NCI-H345 (cell line): ENCODE measurements at regions not wholly inside any gene's neighbourhood (a gene's known extent, or its start where the extent isn't known, plus 50 kb on each side); places are given as distances from the start of the nearest gene placed in this dataset.

Source experiments
- DNase-seq: peaks from one replicate; lab custom pipeline; 2025; lab: John Stamatoyannopoulos, UW

DNA sequence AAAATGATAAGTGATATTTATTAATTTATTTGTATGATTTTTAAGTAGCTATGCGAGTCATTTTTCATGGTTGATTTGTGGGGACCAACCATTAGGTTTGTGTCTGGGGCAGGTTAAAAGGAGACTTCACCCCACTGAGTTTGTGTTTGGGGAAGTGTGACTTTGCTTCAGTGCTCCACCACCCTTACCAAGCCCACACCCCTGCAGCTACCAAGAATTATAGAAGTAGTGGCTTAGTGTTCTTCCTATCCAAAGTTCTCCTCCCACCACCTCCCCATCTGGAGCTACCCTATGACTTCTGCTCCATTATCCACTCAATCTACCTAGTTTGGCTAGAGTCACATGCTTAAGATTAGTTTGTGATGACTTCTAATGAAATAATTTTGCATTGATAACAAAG lies 182.1 kb upstream of the ZEB2 start:
- DNase-seq = no peak

DNA sequence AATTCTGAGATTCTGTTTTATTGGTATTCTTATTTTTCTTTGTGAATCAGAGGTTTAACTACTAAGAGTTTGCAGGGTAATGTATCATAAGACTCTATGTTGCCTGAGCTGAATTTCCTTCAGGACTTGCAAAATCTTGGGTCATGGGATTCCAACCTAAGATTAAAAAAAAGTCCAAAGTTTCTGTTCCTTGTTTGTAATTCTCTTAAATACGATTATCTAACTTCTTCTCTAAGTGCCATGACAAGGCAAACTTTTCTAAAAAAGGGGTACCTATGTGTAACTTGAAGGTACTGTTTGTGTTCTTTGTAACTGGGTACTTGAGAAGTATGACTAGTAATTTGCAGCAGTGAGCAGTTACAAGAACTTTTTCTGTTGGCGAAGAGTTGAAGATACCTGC lies 181.3 kb upstream of the ZEB2 start:
- DNase-seq = no peak

DNA sequence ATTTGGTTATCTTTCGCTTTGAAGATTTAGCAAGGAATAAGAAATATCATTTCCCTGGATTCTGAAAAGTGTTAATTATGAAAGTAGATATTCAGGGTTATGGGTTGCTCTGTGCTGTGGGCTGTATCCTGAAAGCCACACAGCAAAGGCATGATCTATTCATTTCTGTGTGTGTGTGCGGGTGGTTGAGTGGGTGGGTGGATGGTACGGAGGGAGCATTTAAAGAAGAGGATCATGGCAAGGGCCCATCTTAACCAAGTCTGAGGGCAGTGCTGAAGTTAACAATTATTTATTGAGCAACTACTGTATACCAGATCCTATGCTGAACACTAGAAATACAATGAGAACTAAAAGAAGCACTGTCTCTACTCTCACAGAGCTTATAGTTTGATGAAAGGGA lies 178.2 kb upstream of the ZEB2 start:
- no peak for DNase-seq

DNA sequence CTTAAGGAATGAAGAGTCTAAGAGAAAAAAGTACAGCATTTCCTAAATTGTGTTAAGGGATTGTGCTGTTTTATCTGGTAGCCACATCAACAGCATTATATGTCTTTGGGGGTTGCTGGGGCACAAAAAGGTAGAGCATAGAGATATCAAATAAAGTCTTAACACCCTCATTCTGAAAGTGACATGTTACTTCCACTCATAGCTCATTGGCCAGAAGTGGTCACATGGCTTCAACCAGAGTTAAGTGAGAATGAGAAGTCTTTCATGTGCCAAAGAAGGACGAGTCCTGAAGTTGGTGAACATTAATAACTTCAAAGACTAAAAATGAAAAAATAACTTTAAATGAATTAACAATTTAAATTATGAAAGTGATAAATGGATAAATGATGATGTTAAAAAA lies 175.7 kb upstream of the ZEB2 start:
- no peak for DNase-seq

DNA sequence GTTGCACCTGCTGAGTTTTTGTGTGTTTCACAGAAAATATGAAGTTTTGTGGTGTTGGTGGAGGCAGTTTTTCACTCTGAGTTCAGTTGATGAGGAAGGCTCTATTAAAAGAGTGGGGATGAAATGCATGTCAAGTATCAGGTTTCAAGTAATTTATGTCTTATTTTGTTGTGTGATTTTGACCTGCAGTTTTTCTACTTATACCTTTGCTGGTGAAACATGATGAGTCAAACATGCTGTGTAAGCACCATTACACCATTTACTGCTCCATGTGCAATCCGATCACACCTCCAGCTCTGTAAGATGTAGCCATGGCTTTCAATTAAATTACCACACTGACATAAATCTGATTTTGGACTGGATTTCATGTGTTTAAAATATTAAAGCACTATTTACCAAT lies 174.5 kb upstream of the ZEB2 start:
- DNase-seq = no peak

DNA sequence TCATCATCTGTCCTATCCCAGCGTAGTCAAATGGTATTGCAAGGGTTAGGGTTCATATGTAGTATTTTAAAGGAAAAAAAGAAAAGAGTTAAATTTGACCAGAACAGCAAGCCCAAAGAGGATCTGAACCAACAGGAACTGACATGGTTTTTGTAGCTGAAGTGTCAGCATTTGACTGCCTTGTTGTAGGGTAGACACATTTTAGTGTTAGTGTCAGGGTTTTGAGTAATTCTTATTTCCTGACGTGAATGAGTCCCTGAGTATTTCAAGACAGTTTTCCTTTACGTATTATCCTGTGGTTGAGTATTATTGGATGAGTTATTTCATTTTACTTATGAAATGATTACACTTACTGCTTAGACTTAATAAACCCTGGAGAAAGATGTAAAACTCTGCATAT lies 173.3 kb upstream of the ZEB2 start:
- DNase-seq = no peak

DNA sequence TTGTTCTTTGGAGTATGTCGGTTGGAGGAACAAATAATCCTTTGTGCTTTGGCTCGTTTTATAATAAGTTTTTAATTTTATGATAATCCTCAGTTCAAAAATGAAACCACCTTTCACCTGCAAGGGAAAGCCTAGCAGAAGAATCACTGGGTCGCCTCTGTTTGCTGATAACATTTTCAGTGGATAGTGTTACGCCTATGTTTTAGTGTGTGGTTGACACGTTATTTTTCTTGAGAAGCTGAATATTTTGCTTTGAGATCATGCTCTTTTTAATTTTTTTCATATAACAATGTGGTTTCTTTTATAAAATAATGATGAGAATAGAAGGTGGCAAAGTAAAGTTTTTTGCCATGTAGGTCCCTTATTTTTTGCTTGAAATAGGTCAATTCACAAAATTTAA lies 172.7 kb upstream of the ZEB2 start:
- no peak for DNase-seq

DNA sequence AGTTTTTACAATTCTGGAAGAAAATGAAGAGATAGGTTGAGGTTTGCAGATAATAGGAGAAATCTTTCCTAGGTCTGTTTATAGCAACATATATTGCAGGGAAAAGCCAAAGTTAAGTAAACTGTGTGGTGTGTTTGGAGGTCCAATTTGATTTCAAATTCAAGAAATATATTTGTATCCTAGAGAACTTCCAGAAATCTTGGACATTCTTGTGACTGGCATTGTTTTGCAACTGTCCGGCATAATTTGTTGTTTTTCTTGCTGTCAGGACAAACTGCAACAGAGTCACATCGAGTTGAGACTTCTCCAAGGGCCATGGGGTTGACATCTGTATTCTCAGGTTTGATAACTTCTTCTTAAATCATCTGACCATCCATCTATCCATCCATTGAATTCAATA lies 170.9 kb upstream of the ZEB2 start:
- DNase-seq = no peak

DNA sequence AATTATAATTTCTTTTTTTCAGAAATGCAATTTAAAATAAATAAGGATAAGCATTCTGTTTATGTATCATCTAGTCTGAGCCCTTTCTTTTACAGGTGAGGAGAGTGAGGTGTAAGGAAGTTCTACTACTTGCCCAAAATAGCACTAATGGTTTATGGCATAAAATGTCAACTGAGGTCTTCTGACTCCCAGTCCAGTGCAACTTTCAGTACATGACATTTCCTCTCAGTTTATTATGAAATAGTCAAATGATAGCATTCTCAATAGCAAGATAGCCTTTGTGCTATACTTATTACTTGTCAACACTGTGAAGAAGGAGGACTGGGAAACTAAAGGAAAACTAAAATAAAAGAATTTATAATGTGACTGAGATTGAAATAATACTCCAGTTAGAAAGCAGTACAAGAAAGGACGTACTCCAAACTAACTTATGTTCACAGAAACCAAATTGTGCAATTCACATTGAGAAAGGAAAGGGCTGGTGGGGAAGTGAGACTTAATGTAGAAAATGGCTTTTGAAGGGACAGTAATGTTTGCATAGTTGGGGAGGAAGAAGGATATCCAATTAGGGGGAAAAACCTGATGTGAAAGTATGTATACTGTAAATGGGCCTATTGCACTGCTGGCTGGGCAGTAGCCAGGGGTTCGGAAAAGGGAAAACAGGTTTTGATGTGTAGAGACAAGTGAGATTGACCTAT lies 166.7 kb upstream of the ZEB2 start:
- DNase-seq = no peak

DNA sequence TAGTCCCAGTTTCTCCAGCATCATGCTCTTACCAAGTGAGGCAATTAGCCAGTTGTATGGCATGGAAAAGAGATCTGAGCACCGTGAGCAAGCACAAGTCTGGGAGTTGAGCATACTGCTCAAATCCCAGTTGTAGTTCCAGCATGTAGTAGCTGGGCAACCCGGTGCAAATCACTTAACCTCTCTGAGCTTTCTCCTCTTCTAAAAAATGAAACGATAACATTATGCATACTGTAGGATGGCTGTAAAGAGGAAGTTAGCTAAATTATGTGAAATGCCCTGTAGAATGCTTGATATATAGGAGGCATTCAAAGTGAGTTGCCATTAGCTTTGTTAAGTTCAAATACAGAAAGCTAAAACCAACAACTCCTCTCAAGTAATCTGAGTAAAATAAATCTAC lies 164.0 kb upstream of the ZEB2 start:
- DNase-seq = no peak

DNA sequence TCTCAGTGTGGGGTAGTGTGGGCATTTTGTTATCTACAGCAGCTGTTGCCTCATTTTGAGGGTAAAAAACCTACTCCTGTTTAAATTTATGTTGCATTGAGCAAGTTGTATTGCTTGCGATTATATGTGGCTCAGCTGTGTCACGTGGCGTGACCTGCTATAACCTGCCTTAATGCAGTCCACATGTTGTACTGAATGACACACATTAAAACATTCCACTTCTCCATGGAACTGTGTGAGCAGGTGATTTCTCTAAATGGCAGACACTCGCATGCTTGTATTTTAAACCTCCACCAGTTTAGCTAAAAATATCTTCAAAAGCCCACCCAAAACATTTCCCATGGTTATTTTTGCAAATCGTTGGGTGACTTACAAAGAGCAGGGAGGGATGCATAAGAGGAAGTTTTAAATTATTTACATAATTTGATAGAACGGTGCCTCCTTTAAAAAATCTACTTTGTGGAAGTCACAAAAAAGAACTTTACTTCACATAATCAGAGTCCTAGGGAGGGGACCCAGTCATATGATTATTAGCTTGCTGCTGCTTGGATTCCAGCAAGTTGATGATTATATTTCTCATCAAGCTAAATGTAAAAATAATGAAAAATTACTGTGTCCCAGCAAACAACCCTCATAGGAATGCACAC lies 163.3 kb upstream of the ZEB2 start:
- DNase-seq = no peak

DNA sequence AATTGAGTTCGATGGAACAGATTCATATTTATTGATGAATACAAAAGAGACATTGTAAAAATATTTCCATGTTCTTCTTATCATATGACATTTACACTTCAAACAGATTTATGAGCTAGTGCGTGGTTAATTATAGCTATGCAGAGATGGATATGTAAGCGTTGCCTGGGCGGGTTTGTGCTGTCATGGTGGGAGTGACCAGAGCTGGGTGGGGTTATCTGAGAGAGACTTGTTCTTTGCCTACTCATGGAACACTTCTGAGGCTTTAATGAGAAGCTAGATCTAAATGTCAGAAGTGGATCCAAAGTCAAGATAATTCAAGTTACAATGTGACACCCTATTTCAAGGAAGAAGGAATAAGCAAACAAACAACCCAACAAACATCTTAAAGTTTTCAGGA lies 162.3 kb upstream of the ZEB2 start:
- no peak for DNase-seq

DNA sequence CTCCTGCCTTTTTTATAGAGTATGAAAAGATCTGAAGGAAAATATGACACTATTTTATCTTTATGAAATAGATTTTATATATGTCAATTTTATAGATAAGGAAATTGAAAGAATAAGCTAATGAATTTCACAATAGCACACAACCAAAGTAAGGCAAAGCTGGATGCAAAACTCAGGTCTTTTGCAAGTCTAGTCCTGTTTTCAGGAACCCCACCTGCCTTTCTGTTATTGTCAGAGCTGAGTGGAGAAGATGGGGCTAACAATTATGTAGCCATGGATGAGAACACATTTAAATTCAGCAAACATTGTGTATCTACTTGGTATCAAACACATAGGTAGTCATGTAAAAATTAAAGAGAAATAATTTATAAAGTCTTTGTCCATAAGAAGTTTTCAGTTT lies 161.5 kb upstream of the ZEB2 start:
- peak; percentile 33 for DNase-seq

DNA sequence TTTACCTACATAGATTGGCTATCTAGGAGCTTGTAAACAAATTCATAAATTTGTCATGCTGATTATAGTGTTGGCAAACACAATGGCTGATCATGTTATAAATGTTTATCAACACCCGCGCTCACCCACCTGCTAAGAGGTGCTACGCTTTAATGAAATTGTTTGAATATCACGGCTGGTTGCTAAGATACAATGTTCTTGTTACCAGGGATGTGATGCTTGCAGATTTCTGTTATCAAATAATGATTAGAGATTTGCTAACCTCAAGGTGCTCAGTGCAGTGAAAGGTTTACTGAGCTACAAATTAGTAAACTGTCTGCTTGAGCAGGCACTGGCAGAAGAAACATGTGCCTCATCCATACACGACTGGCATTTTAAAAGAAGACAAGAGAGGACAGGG lies 160.0 kb upstream of the ZEB2 start:
- peak; percentile 88 for DNase-seq

DNA sequence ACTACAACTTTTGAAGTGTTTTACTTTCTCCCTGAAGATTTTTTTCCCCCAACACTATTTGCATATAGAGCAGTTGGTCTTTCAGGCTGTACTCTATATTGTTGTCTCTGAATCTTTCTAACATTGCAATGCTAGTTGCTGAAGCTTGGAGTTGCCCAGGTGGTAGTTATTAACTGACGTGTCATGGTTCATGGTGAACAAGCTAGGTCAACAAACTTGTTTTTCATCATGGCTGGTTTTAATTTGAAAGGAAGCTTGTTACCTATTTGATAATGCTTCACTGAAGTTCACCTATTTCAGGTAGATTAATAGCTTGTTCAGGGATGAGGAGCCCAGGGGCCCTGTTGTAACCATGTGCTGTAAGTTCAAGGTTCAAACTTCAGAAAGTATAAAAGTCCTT lies 158.8 kb upstream of the ZEB2 start:
- peak; percentile 10 for DNase-seq

DNA sequence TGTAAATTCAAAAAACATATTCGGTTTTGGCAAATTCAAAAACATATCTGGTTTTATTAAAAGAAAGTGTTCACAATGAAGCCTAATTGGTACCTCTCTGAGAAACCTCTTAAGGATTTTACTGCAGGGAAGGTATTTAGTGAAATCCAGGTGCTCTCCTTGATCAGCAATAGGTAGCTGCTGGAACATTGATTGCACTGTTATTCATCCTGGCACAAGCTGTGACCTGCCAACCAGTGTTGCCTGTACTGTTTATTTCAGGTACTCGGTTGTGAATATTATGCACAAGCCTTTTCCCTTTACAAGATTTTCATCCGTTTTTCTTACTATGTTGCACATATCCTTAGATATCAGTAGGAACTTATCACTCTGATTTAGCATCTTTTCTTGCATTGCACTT lies 155.8 kb upstream of the ZEB2 start:
- DNase-seq = no peak

DNA sequence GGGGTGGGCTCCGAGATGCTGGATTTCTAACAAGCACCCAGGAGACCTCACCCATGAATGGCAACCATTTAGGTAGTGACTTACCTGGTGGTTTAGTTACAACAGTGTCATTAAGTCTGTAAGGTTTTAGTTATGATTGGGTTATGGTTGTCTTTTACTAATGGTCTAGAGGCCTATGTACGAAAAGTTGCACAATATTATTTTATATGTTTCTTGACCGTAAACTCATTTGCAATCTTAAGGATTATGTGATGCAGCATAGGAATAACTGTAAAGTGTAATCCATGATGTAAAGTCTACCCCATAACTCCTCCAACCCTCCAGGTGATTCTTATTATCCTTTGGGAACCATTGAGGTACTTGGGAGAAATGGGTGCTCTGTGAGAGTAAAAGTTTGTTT lies 155.4 kb upstream of the ZEB2 start:
- DNase-seq = no peak

DNA sequence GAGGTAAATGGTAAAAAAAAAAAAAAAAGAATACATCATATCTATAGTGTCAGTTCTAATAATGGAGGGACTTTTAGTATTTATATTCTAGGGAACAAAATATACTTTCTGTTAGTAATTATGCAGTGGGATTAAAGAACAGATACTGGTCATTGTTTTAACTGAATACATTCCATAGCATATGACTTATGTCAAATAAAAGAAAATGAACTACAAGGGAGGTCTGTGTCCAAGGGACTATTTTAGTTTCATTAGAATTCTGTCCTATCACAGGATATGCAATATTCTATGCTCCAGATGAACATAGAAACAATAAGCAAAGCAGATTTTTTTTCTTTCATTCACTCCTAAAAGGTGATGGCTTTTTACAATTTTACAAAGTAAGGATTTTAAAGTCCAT lies 154.2 kb upstream of the ZEB2 start:
- DNase-seq = no peak

DNA sequence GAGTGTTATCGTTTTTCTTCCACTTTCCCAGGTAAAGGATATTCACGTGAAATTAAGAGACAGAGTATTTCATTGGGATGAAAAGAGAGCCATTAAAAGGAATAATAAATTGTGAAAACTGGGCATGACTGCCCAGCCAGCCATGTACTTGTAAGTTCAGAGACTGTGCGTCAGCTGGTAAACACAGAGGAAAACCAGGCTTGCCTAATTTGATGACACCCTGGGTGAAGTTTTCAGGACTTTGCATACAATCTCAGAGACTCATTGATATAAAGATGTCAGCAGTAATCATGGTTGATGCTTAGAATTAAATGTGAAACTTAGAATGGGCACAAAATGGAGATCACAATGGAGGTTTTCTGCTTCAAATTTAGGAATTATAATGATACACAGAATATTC lies 153.5 kb upstream of the ZEB2 start:
- DNase-seq = no peak

DNA sequence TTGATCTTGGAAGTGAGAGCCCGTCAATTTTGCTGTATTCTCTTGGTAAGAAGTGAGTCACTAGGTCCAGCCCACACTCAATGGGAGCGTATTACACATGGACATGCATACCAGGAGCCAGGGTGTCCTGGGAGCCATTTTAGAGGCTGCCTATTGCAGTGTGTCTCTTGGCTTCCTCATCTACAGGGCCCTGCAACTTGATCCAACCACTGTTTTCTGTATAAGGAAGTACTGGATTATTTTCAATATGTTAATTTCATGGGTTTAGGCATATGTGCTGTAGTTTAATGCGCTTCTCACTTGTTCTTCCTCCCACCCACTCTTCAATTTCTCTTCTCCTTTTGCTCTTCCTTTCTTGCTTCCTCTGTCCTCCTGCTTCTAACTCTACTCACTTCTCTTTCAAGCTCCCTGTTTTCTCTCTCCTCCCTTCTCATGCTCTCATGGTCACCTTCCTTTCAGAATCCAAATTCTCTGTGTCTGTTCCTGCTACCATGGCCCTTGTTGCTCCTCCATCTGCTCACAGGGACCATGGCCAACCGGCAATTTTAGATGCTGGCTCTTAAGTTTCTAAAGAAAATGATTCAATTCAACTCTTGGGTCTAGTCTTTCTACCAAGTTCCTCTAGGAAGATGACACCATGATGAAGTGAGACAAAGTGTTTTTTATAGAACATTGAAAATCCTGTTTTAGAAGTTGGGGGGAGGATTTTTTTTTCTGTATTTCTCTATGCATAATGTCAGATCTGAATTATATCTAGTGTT lies 152.0 kb upstream of the ZEB2 start:
- no peak for DNase-seq

DNA sequence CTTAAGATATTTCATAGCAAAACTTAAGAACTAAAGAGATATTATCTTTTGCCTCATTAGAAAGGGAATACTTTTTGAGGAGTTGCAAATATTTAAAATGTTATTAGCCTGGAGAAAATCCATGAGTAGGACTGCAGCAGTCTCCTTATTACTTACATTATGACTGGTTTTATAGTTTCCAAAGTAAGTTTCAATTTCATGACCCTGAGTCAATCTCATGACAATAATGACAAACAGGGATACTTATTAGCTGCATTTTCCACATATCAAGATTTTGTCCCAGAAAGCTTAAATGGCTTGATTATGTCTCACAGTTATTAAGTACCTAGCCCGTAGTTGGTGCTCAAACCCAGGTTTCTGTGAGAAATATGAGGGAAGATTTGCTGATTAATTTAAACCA lies 150.8 kb upstream of the ZEB2 start:
- no peak for DNase-seq

DNA sequence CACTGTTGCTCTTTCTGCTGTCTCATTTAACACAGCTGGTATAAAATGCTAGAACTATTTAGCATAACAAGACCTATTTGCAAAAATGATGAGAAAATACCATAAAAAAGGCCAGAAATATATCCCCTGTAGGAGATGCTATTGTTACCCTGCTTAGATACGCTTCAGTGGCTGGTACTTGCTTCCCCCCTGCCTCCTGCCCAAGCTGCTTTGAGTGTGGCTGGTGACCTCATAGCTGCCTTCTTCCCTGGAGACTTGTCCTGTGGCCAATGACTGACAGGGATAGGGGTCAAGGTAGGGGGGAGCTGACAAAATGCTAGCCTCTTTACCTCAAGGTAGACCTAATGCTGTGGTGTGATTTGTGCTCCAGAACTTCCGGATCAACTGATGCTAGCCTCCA lies 150.2 kb upstream of the ZEB2 start:
- no peak for DNase-seq

DNA sequence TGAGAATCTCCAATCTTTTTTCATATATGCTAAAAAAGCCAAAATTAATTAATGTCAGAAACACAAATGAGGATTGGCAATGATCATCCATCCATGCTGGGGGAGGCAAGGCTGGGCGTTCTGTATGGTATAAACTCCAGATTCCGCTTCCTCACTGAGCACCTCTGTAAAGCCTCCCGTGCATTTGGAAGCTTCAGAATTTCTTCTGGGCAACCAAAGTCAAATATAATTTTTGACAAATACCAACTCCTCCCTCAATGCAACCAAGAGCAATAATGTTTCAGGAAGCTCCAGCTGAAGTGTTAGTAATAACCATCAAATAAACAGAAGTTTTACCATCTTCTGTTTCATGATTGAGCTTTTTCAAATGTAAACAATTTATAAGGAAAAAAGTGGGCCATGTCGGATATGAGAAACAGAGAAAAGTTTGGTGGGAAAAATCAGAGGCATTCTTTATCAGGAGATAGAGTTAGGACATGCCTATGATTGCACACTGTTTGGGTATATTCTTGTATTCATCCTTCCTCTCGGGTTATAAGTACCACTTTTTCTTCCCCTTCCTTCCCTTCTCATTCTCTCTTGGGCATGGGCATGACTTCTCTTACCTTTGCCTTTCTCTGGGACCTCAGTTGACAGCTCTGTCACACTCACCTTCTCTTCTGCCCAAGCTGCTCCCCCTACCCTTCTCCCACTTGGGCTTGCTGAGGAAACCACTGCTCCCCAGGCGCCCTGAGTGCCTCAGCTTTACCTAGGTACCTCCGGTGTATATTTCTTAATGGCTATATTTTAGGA lies 149.5 kb upstream of the ZEB2 start:
- no peak for DNase-seq
